ENCODE measurements at regions not wholly inside any gene's neighbourhood (a gene's known extent, or its start where the extent isn't known, plus 50 kb on each side); places are given as distances from the start of the nearest gene placed in this dataset.

- DNase-seq (ENCODE audit: low read depth in 1 of 2, low spot score in 1 of 2): no peak
- Histone ChIP-seq H3K4me3 (replicated peaks; ENCODE audit: insufficient read depth, low read length) (no peak overlapping the region), H3K27me3 (ENCODE audit: insufficient read depth, poor library complexity, severe bottlenecking) (no peaks in the 10 kb centered on the region), H3K27ac (replicated peaks) (no peak overlapping the region)
- TF ChIP-seq, protein P1, sequence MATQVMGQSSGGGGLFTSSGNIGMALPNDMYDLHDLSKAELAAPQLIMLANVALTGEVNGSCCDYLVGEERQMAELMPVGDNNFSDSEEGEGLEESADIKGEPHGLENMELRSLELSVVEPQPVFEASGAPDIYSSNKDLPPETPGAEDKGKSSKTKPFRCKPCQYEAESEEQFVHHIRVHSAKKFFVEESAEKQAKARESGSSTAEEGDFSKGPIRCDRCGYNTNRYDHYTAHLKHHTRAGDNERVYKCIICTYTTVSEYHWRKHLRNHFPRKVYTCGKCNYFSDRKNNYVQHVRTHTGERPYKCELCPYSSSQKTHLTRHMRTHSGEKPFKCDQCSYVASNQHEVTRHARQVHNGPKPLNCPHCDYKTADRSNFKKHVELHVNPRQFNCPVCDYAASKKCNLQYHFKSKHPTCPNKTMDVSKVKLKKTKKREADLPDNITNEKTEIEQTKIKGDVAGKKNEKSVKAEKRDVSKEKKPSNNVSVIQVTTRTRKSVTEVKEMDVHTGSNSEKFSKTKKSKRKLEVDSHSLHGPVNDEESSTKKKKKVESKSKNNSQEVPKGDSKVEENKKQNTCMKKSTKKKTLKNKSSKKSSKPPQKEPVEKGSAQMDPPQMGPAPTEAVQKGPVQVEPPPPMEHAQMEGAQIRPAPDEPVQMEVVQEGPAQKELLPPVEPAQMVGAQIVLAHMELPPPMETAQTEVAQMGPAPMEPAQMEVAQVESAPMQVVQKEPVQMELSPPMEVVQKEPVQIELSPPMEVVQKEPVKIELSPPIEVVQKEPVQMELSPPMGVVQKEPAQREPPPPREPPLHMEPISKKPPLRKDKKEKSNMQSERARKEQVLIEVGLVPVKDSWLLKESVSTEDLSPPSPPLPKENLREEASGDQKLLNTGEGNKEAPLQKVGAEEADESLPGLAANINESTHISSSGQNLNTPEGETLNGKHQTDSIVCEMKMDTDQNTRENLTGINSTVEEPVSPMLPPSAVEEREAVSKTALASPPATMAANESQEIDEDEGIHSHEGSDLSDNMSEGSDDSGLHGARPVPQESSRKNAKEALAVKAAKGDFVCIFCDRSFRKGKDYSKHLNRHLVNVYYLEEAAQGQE (IDR thresholded peaks at IDR 0.05; ENCODE audit: insufficient replicate concordance, low read depth): no peak
- no peak for TF ChIP-seq POLR2AphosphoS5 (IDR thresholded peaks at IDR 0.05; ENCODE audit: low read depth)
These were observed 892.4 kb upstream of the TENM3 start for GRCh38 chr4:181350615-181351415.

GRCh38 chr4:181364504-181364903 is 878.7 kb upstream of the TENM3 start:
- no peak overlapping the region for H3K4me3 ChIP-seq (replicated peaks; ENCODE audit: insufficient read depth, low read length)
- no peaks in the 10 kb centered on the region for H3K27me3 ChIP-seq (ENCODE audit: insufficient read depth, poor library complexity, severe bottlenecking)
- no peak overlapping the region for H3K27ac ChIP-seq (replicated peaks)
- TF ChIP-seq POLR2AphosphoS5 (IDR thresholded peaks at IDR 0.05; ENCODE audit: low read depth) (no peak), SPI1 (IDR thresholded peaks at IDR 0.05; ENCODE audit: borderline replicate concordance, low read depth) (no peak), GABPA (IDR thresholded peaks at IDR 0.05; ENCODE audit: low read depth) (no peak)
- TF ChIP-seq, protein P1 (IDR thresholded peaks at IDR 0.05; ENCODE audit: insufficient replicate concordance, low read depth): no peak
- TF ChIP-seq, protein P2, sequence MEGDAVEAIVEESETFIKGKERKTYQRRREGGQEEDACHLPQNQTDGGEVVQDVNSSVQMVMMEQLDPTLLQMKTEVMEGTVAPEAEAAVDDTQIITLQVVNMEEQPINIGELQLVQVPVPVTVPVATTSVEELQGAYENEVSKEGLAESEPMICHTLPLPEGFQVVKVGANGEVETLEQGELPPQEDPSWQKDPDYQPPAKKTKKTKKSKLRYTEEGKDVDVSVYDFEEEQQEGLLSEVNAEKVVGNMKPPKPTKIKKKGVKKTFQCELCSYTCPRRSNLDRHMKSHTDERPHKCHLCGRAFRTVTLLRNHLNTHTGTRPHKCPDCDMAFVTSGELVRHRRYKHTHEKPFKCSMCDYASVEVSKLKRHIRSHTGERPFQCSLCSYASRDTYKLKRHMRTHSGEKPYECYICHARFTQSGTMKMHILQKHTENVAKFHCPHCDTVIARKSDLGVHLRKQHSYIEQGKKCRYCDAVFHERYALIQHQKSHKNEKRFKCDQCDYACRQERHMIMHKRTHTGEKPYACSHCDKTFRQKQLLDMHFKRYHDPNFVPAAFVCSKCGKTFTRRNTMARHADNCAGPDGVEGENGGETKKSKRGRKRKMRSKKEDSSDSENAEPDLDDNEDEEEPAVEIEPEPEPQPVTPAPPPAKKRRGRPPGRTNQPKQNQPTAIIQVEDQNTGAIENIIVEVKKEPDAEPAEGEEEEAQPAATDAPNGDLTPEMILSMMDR (IDR thresholded peaks at IDR 0.05; ENCODE audit: insufficient read depth, low read length): no peak
- DNase-seq (ENCODE audit: low read depth in 1 of 2, low spot score in 1 of 2): no peak

DNA sequence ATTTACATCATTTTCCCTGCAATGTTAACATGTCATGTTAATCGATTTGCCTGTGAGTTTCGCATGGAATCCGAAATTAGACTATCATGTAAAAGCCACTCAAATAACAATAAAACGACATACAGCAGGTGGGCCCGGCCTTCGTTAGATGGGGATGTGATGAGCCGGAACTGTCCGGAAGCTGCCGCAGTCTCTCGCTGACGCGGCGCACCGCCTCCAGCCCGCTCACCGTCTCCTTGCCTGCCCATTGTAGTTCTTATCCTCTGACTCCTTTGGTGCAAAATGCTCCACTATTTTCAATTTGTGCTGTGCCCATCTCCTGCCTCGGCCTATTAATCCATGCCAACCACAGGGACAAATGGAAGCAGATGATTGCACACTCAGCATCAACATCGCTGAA is 877.5 kb upstream of the TENM3 start:
- TF ChIP-seq POLR2AphosphoS5 (IDR thresholded peaks at IDR 0.05; ENCODE audit: low read depth) (no peak), GABPA (IDR thresholded peaks at IDR 0.05; ENCODE audit: low read depth) (no peak), SPI1 (IDR thresholded peaks at IDR 0.05; ENCODE audit: borderline replicate concordance, low read depth) (no peak)
- TF ChIP-seq, protein P2 (IDR thresholded peaks at IDR 0.05; ENCODE audit: insufficient read depth, low read length): no peak
- TF ChIP-seq, protein P1 (IDR thresholded peaks at IDR 0.05; ENCODE audit: insufficient replicate concordance, low read depth): no peak
- DNase-seq (ENCODE audit: low read depth in 1 of 2, low spot score in 1 of 2): no peak
- Histone ChIP-seq H3K4me3 (replicated peaks; ENCODE audit: insufficient read depth, low read length) (no peak overlapping the region), H3K27me3 (ENCODE audit: insufficient read depth, poor library complexity, severe bottlenecking) (no peaks in the 10 kb centered on the region), H3K27ac (replicated peaks) (no peak overlapping the region)

All from HL-60 (cell line).